ENCODE measurements at regions not wholly inside any gene's neighbourhood (a gene's known extent, or its start where the extent isn't known, plus 50 kb on each side); places are given as distances from the start of the nearest gene placed in this dataset.
A peak's percentile ranks its signal among the peaks of the same experiment; 100 is the strongest.
"Not testable (repeated sequence)": the region's sequence is repeated elsewhere in the genome, so short reads cannot be mapped to it uniquely, and the experiment has no call there.

DNA sequence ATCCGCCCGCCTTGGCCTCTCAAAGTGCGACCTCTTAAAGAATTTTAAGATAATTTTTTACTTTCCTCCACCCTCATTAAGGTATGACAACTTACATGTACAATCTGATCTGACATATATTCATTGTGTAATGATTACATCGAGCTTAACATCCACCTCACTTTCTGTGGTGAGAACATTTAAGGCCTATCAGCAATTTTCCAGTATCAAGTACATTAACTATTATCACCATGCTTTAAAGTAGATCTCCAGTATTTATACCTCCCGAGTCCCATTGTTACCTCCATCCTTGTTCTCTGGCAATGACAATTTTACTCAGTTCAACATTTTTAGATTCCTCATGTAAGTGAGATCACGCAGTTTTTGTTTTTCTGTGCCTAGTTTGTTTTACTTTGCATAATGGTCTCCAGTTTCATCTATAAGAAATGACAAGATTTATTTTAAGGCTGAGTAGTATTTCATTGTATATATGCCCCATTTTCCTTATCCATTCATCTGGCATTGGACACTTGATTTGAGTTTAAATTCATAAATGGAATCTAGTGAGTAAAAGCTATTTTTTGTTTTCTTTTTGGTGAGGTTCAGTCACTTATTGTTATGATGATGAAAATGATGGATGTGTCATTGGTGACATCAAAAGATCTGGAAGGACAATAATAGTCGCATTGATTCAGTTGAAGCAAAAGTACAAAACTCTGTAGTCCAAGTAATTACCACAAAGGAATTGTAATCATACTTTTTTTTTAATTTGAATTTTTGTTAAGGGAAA is 87.0 kb downstream of the OR2B2 start:
- peak overlapping the region; percentile 85 to 96 (median 92) for H3K27ac ChIP-seq
- DNase-seq = no peak
- intact Hi-C loops (cut with DNase I; ENCODE audit: low total_unique reads) = no loop called here
- peaks cover 0 to 5% (median 0%) of the 10 kb centered on the region in 6 donors for H3K36me3 ChIP-seq
- TF ChIP-seq POLR2A (IDR thresholded peaks at IDR 0.05) (no peak), POLR2AphosphoS5 (IDR thresholded peaks at IDR 0.05) (no peak), CTCF (IDR thresholded peaks at IDR 0.05 in 8 of 11, conservative IDR thresholded peaks at IDR 0.05 in 3 of 11) (no peak)
- no peaks in the 10 kb centered on the region for H3K27me3 ChIP-seq (replicated peaks in 1 of 7)
- H3K4me3 ChIP-seq = peak overlapping the region; percentile 38 to 70 (median 46)
- peaks cover 4 to 42% (median 25%) of the 10 kb centered on the region in 6 donors for H3K4me1 ChIP-seq
- peaks cover 0 to 5% (median 0%) of the 10 kb centered on the region in 8 donors for H3K9me3 ChIP-seq
- 27 to 35% (median 32%) methylated on average over 7 of the region's 7 CpGs for WGBS, 5 donors

GRCh38 chr6:27824211-27825024 is 87.8 kb downstream of the OR2B2 start:
- intact Hi-C loops (cut with DNase I; ENCODE audit: low total_unique reads); H3K27me3 ChIP-seq (replicated peaks in 1 of 7); H3K9me3 ChIP-seq; H3K36me3 ChIP-seq: not testable (repeated sequence)
- Histone ChIP-seq H3K4me3 (peak overlapping the region; percentile 38 to 70 (median 46)), H3K4me1 (peaks cover 0 to 34% (median 18%) of the 10 kb centered on the region in 6 donors), H3K27ac (peak overlapping the region; percentile 85 to 96 (median 92))
- 0 to 1% (median 1%) methylated on average over 25 to 34 of the region's 53 CpGs for WGBS, 5 donors
- peak; percentile 84 for DNase-seq
- peak; percentile 52 to 82 (median 74) for TF ChIP-seq POLR2AphosphoS5 (IDR thresholded peaks at IDR 0.05)

DNA sequence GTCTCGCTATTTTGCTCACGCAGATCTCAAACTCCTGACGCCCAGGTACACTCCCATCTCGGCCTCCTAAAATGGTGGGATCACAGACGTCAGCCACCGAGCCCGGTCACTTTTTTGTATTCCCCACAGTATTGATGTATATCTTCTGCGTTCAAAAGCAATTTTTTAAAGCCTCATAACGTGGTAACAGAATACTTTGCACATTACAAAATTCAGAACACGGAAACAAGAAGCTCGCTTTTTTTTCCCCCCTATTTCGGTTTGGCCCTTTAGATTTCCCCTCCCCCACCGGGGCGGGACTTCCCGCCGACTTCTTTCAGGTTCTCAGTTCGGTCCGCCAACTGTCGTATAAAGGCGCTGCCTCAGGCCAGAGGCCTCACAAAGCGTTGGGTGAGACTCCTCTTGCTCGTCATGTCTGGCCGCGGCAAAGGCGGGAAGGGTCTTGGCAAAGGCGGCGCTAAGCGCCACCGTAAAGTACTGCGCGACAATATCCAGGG is 88.4 kb downstream of the OR2B2 start:
- intact Hi-C loops (cut with DNase I; ENCODE audit: low total_unique reads); H3K9me3 ChIP-seq; H3K27me3 ChIP-seq (replicated peaks in 1 of 7); H3K36me3 ChIP-seq: not testable (repeated sequence)
- Histone ChIP-seq H3K4me1 (peaks cover 0 to 27% (median 14%) of the 10 kb centered on the region in 6 donors), H3K4me3 (peak overlapping the region in 6 of 8 donors; percentile 27 to 70 (median 46)), H3K27ac (peak overlapping the region; percentile 80 to 96 (median 92))
- peak in 2 of 3 donors; percentile 91 to 93 for TF ChIP-seq POLR2AphosphoS5 (IDR thresholded peaks at IDR 0.05)
- WGBS, 5 donors = 1 to 2% (median 1%) methylated on average over 24 to 28 of the region's 31 CpGs
- DNase-seq = peak; percentile 89

DNA sequence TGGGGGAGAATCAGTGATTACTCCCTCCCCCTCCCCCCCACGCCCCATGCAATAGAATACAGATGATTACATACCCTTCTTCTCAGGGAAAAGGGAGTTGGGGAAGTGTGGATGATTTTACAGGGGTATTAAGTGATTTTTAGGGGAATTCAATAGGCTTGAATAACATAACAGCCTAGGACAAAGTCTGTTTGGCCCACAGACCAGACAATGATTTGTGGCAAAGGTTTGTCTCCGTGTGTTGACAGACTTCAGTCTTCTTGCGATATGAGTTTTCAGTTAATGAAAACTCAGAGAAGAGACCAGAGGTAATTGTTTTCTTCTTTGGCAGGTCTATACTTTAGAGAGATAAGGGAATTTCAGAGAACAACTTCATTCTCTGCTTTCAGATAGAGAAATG is 95.3 kb downstream of the OR2B2 start:
- 89 to 95% (median 93%) methylated on average over 3 of the region's 3 CpGs for WGBS, 5 donors
- intact Hi-C loops (cut with DNase I; ENCODE audit: low total_unique reads) = no loop called here
- no peaks in the 10 kb centered on the region for H3K36me3 ChIP-seq
- H3K4me3 ChIP-seq = no peak overlapping the region
- H3K9me3 ChIP-seq = peaks cover 0 to 8% (median 0%) of the 10 kb centered on the region in 8 donors
- peaks cover 0 to 3% (median 0%) of the 10 kb centered on the region in 7 donors for H3K27me3 ChIP-seq (replicated peaks in 1 of 7)
- no peak overlapping the region for H3K27ac ChIP-seq
- H3K4me1 ChIP-seq = peaks cover 0 to 24% (median 9%) of the 10 kb centered on the region in 6 donors
- TF ChIP-seq POLR2A (IDR thresholded peaks at IDR 0.05) (no peak), POLR2AphosphoS5 (IDR thresholded peaks at IDR 0.05) (no peak), CTCF (IDR thresholded peaks at IDR 0.05 in 8 of 11, conservative IDR thresholded peaks at IDR 0.05 in 3 of 11) (no peak)
- no peak for DNase-seq
